ENCODE measurements at regions not wholly inside any gene's neighbourhood (a gene's known extent, or its start where the extent isn't known, plus 50 kb on each side); places are given as distances from the start of the nearest gene placed in this dataset.

DNA sequence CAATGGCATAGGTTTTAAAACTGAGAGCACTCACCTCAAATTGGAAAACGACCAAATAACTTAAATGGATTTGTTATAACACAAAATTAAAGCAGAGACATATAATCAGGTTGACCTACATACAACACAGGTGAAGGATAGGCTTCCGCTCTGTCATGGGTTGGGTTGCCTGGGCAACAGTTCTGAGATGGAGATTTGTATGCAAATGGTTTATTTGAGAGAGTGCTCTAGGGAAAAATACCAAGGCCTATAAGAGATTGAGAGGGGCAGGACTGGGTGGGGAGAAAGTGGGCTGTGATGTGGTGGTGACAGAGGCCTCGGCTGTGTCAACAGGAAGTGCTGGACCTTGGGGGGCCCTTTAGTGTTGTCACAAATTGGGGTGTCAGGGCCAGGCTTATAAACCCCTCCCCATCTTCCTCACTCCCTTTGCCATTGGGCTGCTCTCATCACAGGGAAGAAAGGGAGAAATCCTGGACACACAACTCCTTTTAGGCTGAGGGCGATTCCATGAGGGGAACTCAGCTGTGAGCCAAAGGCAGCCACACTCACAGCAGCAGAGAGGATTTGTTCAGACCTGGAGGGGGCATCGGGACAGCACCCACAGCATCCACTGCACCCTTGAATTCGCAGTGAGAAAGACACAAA is 105.4 kb upstream of the LYZL1 start:
- DNase-seq, result no peak

- DNase-seq, result no peak
Measured at GRCh38 chr10:29184205-29185000, 104.5 kb upstream of the LYZL1 start.

- no peak for DNase-seq
Measured at GRCh38 chr10:29185050-29185449, 103.8 kb upstream of the LYZL1 start.

GRCh38 chr10:29186221-29186620 is 102.6 kb upstream of the LYZL1 start:
- DNase-seq, result no peak

DNA sequence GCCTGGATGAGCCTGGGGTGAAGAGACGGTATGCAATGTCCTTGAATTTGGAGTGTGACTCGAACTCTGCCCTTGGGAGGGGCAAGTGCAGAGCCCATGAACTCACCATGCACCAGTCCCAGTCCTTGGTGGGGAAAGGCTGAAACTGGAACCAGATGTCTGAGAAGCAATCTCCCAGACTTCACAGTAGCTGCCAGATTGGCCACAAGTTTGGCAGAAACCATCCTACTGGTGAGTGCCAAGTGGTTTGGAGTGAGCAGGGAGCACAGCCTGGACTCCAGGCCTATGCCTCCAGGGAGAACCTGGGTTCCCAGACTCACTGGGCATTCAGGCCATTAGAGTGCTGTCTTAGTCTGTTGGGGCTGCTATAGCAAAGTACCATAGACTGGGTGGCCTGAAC is 99.6 kb upstream of the LYZL1 start:
- no peak for DNase-seq

- no peak for DNase-seq
Measured at GRCh38 chr10:29191674-29192073, 97.2 kb upstream of the LYZL1 start.

DNA sequence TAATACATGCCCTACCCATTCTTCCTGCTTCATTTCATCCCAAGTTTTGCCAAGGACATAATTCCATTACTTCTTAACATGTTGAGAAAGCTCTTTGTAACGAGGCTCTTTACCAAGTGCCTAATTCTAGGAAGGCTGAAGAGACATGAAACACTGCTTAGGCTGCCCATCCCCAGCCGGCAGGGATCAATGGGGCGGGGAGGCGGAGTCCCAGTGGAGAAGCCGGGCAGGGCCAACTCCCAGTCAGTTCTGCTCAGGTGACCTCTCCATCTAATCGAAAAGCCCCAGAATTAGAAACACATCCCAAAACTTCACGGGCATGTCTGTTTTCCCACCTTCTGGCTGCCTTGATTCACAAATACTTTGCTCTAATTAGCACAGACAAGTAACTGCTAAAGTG is 89.5 kb upstream of the LYZL1 start:
- DNase-seq, result no peak

DNA sequence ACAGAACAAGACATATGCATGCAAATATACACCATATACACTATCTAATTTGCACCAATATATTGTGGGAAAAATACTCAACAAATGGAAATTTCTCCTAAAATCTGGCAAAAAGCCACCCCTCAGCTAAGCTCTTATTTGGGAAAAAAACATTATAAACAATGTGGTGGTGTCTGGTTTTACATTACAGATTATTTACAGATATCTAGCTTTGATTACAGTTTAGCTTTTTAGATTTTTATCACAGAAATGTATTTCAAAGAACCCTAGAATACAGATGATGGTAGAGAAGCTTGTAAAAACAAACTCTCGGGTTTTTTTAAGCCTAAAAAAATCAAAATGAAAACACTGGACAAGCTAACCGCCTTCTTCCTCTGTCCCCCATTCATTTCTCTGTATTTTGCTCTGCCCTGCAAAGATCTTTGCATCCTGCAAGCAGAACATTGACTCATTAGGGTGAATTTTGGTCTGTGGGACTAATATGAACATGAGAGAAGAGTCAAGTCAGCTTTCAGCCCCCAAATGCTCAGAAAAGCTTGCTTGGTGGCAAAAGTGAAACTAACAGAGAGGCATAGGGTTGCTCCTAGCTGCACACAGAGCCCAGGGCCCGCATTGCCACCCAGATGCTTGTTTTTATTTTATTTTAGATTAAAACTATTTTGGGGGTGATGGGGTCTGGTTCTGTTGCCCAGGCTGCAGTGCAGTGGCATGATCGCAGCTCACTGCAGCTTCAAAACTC is 88.8 kb upstream of the LYZL1 start:
- no peak for DNase-seq

DNA sequence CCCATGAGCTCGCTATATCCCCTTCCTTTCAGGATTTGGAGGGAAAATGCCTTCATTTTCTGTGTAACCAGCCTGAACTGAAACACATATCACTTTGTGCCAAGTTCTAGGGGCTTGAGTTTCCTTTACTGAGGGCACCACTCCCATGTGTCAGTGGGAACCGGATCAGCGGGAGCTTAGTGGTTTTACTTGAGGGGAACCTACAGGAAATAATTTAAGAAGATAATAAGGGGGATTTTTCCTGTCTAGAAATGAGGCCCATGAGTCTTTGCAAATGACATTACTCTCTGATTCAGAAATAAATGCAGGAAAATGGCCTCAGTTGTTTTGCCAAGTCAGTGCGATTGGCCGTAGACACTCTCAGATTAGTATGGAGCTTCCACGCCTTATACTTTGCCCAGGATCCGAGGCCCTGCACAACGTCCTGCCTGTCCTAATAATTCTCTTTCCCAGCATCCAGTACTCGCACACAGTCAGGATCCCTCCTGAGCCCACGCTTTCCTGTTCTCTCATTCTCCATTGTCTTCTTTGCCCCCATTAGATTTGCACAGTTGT is 86.4 kb upstream of the LYZL1 start:
- DNase-seq, result no peak

- DNase-seq, result no peak
Measured at GRCh38 chr10:29203432-29203831, 85.4 kb upstream of the LYZL1 start.

DNA sequence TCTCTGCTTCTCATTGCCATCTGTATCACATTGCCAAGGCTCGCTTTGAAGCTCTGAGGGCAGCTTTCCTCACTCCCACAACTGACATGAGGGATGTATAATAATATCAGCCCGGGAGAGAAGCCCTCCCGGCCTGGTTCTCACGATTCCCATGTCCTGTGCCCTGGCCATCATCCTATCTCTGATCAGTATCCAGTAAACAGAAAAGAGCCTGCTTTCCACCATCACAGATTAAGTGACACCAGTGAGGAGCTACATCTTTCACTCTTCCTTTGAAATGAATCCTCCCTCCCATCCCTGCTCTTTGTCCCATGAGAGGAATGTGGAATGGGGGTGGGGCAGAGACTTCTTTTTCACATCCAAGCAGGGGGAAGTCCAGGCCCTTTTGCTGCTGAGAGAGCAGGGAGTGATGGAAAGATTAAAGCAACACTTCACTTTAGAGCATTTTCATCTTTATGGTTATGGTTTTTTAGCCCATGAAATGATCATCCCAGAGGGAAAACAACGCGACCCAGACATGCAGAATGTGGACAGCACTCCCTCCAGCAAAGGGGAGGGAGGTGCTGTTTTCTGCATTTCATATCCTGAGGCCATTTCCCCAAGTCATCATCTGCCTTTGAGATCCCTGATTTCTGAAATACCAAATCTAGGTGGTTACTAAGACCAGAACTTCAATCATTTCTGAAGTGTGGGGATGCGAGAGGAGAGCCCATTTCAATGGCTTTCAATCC is 84.6 kb upstream of the LYZL1 start:
- no peak for DNase-seq

GRCh38 chr10:29205787-29206186 is 83.1 kb upstream of the LYZL1 start:
- no peak for DNase-seq

- no peak for DNase-seq
Measured at GRCh38 chr10:29208845-29209244, 80.0 kb upstream of the LYZL1 start.

- DNase-seq, result no peak
Measured at GRCh38 chr10:29209830-29210229, 79.0 kb upstream of the LYZL1 start.

GRCh38 chr10:29210266-29210868 is 78.5 kb upstream of the LYZL1 start:
- no peak for DNase-seq

DNA sequence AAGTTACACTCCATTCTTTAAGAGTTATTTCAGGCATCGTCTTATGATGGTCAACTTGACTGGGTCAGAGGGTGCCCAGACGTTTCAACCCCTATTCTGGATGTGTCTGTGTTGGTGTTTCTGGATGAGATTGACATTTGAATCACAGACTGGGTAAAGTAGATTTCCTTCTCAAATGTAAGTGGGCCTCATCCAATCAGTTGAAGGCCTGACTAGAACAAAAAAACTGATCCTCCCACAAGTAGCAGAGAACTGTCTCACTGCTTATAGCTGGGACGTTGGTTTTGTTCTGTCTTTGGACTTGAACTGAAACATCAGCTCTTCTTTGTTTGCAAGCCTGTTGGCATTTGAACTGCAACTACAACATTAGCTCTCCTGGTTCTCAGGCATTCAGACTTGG is 76.3 kb upstream of the LYZL1 start:
- no peak for DNase-seq

DNA sequence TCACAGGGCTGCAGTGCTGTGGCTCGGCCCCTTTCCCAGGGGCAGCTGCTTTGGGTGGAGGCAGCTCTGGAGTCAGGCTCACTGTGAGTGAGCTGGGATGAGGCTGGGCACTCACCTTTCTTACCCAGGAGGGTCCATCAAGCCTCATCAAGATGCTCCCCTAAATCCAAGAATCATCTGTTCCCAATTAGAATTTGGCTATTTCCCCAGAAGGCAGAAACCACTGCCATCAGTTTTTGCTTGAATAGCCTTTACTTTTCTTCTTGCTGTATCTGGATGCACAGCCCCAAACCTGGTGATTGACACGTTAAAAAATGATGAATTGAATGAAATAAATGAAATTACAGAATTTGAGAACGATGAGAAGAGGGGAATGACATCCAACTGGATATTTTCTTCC is 74.3 kb upstream of the LYZL1 start:
- no peak for DNase-seq

GRCh38 chr10:29217292-29217738 is 71.6 kb upstream of the LYZL1 start:
- no peak for DNase-seq

DNA sequence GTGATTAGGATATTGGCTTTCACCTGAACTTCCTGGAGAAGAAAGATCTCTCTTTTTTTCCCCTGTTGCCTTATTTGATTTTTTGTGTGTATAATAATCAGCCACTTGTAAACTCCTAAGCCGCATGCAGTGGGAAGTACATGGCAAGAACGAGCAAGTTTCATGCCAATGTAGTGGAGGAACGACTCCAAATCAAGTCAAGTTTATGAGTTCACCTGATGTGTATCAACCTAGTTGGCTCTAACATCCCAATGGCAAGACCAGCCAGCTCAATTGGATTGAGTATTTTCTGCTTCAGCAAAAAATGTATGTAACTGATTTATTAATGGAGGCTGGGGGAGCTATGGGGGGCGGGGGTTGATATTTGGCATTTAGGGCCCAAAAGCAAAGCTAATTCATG is 65.5 kb upstream of the LYZL1 start:
- no peak for DNase-seq

DNA sequence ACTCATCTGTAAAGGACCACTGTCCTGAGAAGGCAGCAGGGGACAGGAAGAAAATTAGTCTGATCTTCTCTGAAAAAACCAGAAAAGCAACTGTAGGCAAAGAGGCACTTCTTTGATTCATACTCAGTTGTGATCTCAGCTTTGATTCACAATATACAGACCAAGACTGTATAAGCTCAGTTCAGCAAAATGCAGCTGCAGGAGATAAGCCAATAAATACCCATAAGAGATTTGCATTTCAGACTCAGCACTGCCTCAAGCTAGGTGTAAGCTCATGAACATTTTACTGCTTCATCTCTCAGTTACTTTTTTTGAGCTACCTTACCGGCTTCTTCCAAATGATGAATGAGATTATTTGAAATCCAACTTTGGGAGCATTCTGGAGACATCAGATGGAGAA is 64.2 kb upstream of the LYZL1 start:
- no peak for DNase-seq

DNA sequence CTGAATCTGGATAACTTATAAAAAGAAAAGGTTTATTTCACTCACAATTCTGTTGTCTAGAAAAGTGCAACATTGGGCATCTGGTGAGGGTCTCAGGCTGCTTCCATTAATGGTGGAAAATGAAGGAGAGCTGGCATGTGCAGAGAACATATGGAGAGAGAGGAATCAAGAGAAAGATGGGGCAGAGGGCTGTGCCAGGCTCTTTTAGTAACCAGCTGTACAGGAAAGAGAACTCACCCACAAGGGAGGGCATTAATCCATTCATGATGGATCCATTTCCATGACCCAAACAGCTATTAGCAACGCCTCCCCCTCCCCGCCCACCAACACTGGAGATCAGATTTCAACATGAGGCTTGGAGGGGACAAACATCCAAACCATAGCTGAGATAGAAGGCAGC is 61.7 kb upstream of the LYZL1 start:
- DNase-seq, result no peak

GRCh38 chr10:29228562-29228961 is 60.3 kb upstream of the LYZL1 start:
- no peak for DNase-seq
